Neural cell (in vitro differentiated cells): ENCODE measurements at regions not wholly inside any gene's neighbourhood (a gene's known extent, or its start where the extent isn't known, plus 50 kb on each side); places are given as distances from the start of the nearest gene placed in this dataset.

Source experiments
- H2AFZ ChIP-seq: fragments of 200-600, 300-800 bp; sonication (generic), shearing (Covaris generic); 2 replicates; pipeline ENCODE4 v1.6.0; 2014; ENCODE audit warnings: low read depth, mild to moderate bottlenecking, antibody characterized with exemption, low read length, moderate library complexity
- H3F3A ChIP-seq: fragments of 200-600 bp; shearing (Covaris generic); 2 replicates; pipeline ENCODE4 v1.6.1; 2016; ENCODE audit warnings: mild to moderate bottlenecking, moderate library complexity, mixed read lengths, antibody characterized with exemption, low read length; ENCODE audit not compliant: insufficient read depth, poor library complexity, severe bottlenecking
- H3K27ac ChIP-seq: fragments of 200-600, 300-800 bp; sonication (generic), shearing (Covaris generic); 2 replicates; pipeline ENCODE4 v1.5.1; 2014; ENCODE audit warnings: mild to moderate bottlenecking, low read length, moderate library complexity
- H3K27me3 ChIP-seq: fragments of 300-800, 200-600 bp; sonication (generic), shearing (Covaris generic); 2 replicates; pipeline ENCODE4 v1.6.0; 2014; ENCODE audit warnings: mild to moderate bottlenecking, low read depth, low read length, moderate library complexity; ENCODE audit not compliant: insufficient read depth
- H3K36me3 ChIP-seq: fragments of 300-800, 200-600 bp; sonication (generic), shearing (Covaris generic); 2 replicates; pipeline ENCODE4 v1.5.1; 2014; ENCODE audit warnings: mild to moderate bottlenecking, antibody characterized with exemption, low read length, moderate library complexity; ENCODE audit not compliant: insufficient read depth
- H3K4me2 ChIP-seq: fragments of 300-800, 200-600 bp; sonication (generic), shearing (Covaris generic); 2 replicates; pipeline ENCODE4 v1.6.0; 2014; ENCODE audit warnings: mild to moderate bottlenecking, low read length
- H3K4me3 ChIP-seq: fragments of 300-800, 200-600 bp; sonication (generic), shearing (Covaris generic); 2 replicates; pipeline ENCODE4 v1.5.1; 2014; ENCODE audit warnings: mild to moderate bottlenecking, low read length, moderate library complexity
- H3K79me2 ChIP-seq: fragments of 200-600 bp; shearing (Covaris generic); replicated peaks from 2 replicates; pipeline ENCODE4 v1.6.0; 2014; ENCODE audit warnings: mild to moderate bottlenecking, low read length, moderate library complexity; ENCODE audit not compliant: insufficient read depth
- H3K9ac ChIP-seq: fragments of 300-800, 200-600 bp; sonication (generic), shearing (Covaris generic); 2 replicates; pipeline ENCODE4 v1.6.1; 2016; ENCODE audit warnings: mild to moderate bottlenecking, low read length, mixed read lengths
- H3K9me2 ChIP-seq: fragments of 200-600 bp; shearing (Covaris generic); 2 replicates; pipeline ENCODE4 v1.6.1; 2016; ENCODE audit warnings: mild to moderate bottlenecking, low read length, mixed read lengths; ENCODE audit not compliant: insufficient read depth
- H3K9me3 ChIP-seq: fragments of 200-600, 300-800 bp; sonication (generic), shearing (Covaris generic); 2 replicates; pipeline ENCODE4 v1.6.1; 2016; ENCODE audit warnings: mild to moderate bottlenecking, mixed run types, low read length, moderate library complexity, mixed read lengths
- H4K20me1 ChIP-seq: fragments of 200-600 bp; shearing (Covaris generic); 2 replicates; pipeline ENCODE4 v1.6.1; 2016; ENCODE audit warnings: mild to moderate bottlenecking, mixed run types; ENCODE audit not compliant: insufficient read depth
- CTCF ChIP-seq: fragments of 450-650 bp; IDR thresholded peaks from 2 replicates; pipeline ENCODE4 v1.5.1; 2014; ENCODE audit warnings: antibody characterized with exemption, mild to moderate bottlenecking, moderate library complexity; ENCODE audit not compliant: poor library complexity, severe bottlenecking
- EP300 ChIP-seq: fragments of 450-650 bp; conservative IDR thresholded peaks from 2 replicates; pipeline ENCODE4 v1.6.1; 2014; ENCODE audit warnings: antibody characterized with exemption, mild to moderate bottlenecking, moderate library complexity; ENCODE audit not compliant: poor library complexity, severe bottlenecking
- EZH2 ChIP-seq: fragments of 200-600, 300-800 bp; shearing (Covaris generic), sonication (generic); IDR thresholded peaks from 2 replicates; pipeline ENCODE4 v1.6.1; 2014; ENCODE audit warnings: antibody characterized with exemption, low read length, borderline replicate concordance, mild to moderate bottlenecking; ENCODE audit not compliant: insufficient read depth, poor library complexity, severe bottlenecking
- MXI1 ChIP-seq: fragments of 450-650 bp; conservative IDR thresholded peaks from 2 replicates; pipeline ENCODE4 v1.6.1; 2014; ENCODE audit warnings: antibody characterized with exemption, mild to moderate bottlenecking; ENCODE audit not compliant: poor library complexity, severe bottlenecking
- POLR2AphosphoS5 ChIP-seq: IDR thresholded peaks from 2 replicates; pipeline ENCODE4 v1.6.1; 2012
- RAD21 ChIP-seq: fragments of 450-650 bp; conservative IDR thresholded peaks from 2 replicates; pipeline ENCODE4 v1.6.1; 2014; ENCODE audit warnings: antibody characterized with exemption, mild to moderate bottlenecking, moderate library complexity
- REST ChIP-seq: IDR thresholded peaks from 2 replicates; pipeline ENCODE4 v1.6.1; 2012; ENCODE audit warnings: borderline replicate concordance
- SMC3 ChIP-seq: fragments of 450-650 bp; conservative IDR thresholded peaks from 2 replicates; pipeline ENCODE4 v1.6.1; 2014; ENCODE audit warnings: antibody characterized with exemption, mild to moderate bottlenecking, moderate library complexity; ENCODE audit not compliant: poor library complexity
- TAF1 ChIP-seq: IDR thresholded peaks from 2 replicates; pipeline ENCODE4 v1.6.1; 2012; ENCODE audit warnings: low read depth

DNA sequence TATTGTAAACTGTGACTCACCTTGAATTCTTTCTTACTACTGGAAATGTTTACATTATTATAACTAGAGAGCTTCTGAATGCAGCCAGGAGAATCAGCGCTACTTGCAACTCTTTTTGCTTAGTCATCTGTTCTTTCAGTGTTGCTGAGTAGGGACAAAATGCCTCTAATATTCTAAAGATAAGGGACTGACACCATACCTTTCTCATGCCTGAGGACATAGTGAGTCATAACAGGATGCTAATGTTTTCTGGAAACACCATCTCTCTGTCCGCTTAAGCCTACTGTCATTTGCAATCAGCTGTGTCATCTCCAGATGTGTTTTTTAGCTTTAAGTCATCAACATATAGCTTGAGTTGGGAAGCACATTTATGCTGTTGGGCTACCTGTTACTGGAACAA lies 108.3 kb downstream of the QRFPR start:
- Histone ChIP-seq H2AFZ (no peak overlapping the region), H3K36me3 (no peaks in the 10 kb centered on the region), H3K27ac (no peak overlapping the region), H3K4me3 (no peak overlapping the region), H3K79me2 (no peaks in the 10 kb centered on the region), H3K4me2 (no peak overlapping the region), H3K27me3 (no peaks in the 10 kb centered on the region), H3F3A (no peaks in the 10 kb centered on the region), H4K20me1 (no peaks in the 10 kb centered on the region), H3K9me3 (no peaks in the 10 kb centered on the region), H3K9me2 (no peaks in the 10 kb centered on the region), H3K9ac (no peak overlapping the region)
- TF ChIP-seq SMC3 (no peak), EP300 (no peak), RAD21 (no peak), EZH2 (no peak), CTCF (no peak), POLR2AphosphoS5 (no peak), TAF1 (no peak), REST (no peak), MXI1 (no peak)

DNA sequence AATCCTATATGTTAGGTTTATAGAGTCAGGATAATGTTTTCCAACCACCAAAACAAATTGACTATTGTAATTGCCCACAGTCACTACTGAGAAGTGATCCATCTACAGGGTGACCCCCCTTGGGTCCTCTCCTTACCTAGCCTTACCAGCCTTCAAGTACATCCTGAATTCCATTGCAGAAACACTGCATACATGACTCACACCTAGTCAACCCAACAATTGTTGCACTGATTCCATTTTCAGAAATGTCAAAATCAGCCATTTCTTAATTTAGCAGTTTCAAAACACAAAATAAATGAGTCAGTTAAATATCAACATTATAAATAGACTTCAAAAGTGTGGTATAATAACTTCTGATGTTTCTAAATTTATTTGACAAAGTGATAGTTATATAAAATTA lies 106.3 kb upstream of the TNIP3 start:
- Histone ChIP-seq H4K20me1 (no peaks in the 10 kb centered on the region), H3K27ac (no peak overlapping the region), H3K27me3 (no peaks in the 10 kb centered on the region), H3K79me2 (no peaks in the 10 kb centered on the region), H3K9ac (no peak overlapping the region), H3K36me3 (no peaks in the 10 kb centered on the region), H3K4me2 (no peak overlapping the region), H3K4me3 (no peak overlapping the region), H3K9me3 (no peaks in the 10 kb centered on the region), H3K9me2 (no peaks in the 10 kb centered on the region), H2AFZ (no peak overlapping the region), H3F3A (no peaks in the 10 kb centered on the region)
- TF ChIP-seq MXI1, result no peak
- no peak for TF ChIP-seq REST
- no peak for TF ChIP-seq EZH2
- no peak for TF ChIP-seq TAF1
